AG04450 (cell line): ENCODE measurements at regions not wholly inside any gene's neighbourhood (a gene's known extent, or its start where the extent isn't known, plus 50 kb on each side); places are given as distances from the start of the nearest gene placed in this dataset.
"Not testable (repeated sequence)": the region's sequence is repeated elsewhere in the genome, so short reads cannot be mapped to it uniquely, and the experiment has no call there.

Experiments used
- CTCF ChIA-PET: fragments of 300-600, 350-600 bp; formaldehyde crosslinking; extraction: SDS; loops from one replicate; lab custom pipeline; 2022; ENCODE audit warnings: antibody characterized with exemption, inconsistent platforms; lab: Charles Lee
- POLR2A ChIA-PET: fragments of 350-600 bp; formaldehyde crosslinking; extraction: SDS; loops from one replicate; lab custom pipeline; 2021; ENCODE audit warnings: antibody characterized with exemption, inconsistent platforms; lab: Yijun Ruan, JAX
- DNase-seq: peaks from one replicate; pipeline ENCODE4 v3.0.0-alpha.2; 2011; ENCODE audit warnings: low read depth, low spot score
- H3K27ac ChIP-seq: one replicate; pipeline ENCODE4 v1.5.1; 2012; ENCODE audit warnings: low read depth, low read length, control low read depth
- H3K27me3 ChIP-seq: one replicate; pipeline ENCODE4 v1.6.0; 2012; ENCODE audit warnings: low read length; ENCODE audit not compliant: control insufficient read depth, insufficient read depth
- H3K4me3 ChIP-seq: 2 replicates; pipeline ENCODE4 v1.5.1; 2011; ENCODE audit warnings: mild to moderate bottlenecking, low read depth, low read length, control low read depth
- H3K9me3 ChIP-seq: 2 replicates; pipeline ENCODE4 v1.5.1; 2012; ENCODE audit warnings: low read length; ENCODE audit not compliant: control insufficient read depth, insufficient read depth
- CTCF ChIP-seq: IDR thresholded peaks from 2 replicates; pipeline ENCODE4 v1.5.1; 2011; ENCODE audit warnings: low read depth, low read length, control low read depth, inconsistent platforms

- Histone ChIP-seq H3K9me3 (peaks cover 11% of the 10 kb centered on the region), H3K27ac (no peak overlapping the region), H3K4me3 (no peak overlapping the region), H3K27me3 (peaks cover 3% of the 10 kb centered on the region)
- DNase-seq = no peak
- ChIA-PET POLR2A (no interaction called here), CTCF (no interaction called here)
- no peak for TF ChIP-seq CTCF
Observed at GRCh38 chr21:43287795-43288755, 119.3 kb downstream of the CRYAA start.

GRCh38 chr21:43287111-43287760 is 118.4 kb downstream of the CRYAA start:
- ChIA-PET CTCF (no interaction called here), POLR2A (no interaction called here)
- no peak for TF ChIP-seq CTCF
- H3K9me3 ChIP-seq = peaks cover 11% of the 10 kb centered on the region
- H3K27ac ChIP-seq = no peak overlapping the region
- DNase-seq = no peak
- H3K4me3 ChIP-seq = no peak overlapping the region
- H3K27me3 ChIP-seq = peaks cover 3% of the 10 kb centered on the region

GRCh38 chr21:43286196-43286595 is 117.4 kb downstream of the CRYAA start:
- peaks cover 11% of the 10 kb centered on the region for H3K9me3 ChIP-seq
- DNase-seq = no peak
- no peak overlapping the region for H3K4me3 ChIP-seq
- TF ChIP-seq CTCF = no peak
- H3K27me3 ChIP-seq = peaks cover 3% of the 10 kb centered on the region
- H3K27ac ChIP-seq = no peak overlapping the region
- ChIA-PET CTCF (no interaction called here), POLR2A (no interaction called here)

GRCh38 chr21:43284700-43285099 is 115.9 kb downstream of the CRYAA start:
- Histone ChIP-seq H3K4me3 (no peak overlapping the region), H3K27ac (no peak overlapping the region), H3K9me3 (peaks cover 8% of the 10 kb centered on the region), H3K27me3 (no peaks in the 10 kb centered on the region)
- POLR2A ChIA-PET = no interaction called here
- DNase-seq = no peak
- TF ChIP-seq CTCF = no peak
- CTCF ChIA-PET = no interaction called here

GRCh38 chr21:43284238-43284637 is 115.4 kb downstream of the CRYAA start:
- ChIA-PET CTCF (no interaction called here), POLR2A (no interaction called here)
- Histone ChIP-seq H3K27me3 (no peaks in the 10 kb centered on the region), H3K27ac (no peak overlapping the region), H3K9me3 (peaks cover 3% of the 10 kb centered on the region; the same call in 1 of the 2 replicates), H3K4me3 (no peak overlapping the region)
- TF ChIP-seq CTCF = no peak
- no peak for DNase-seq

- POLR2A ChIA-PET, H3K4me3 ChIP-seq, H3K27ac ChIP-seq, H3K9me3 ChIP-seq, CTCF ChIA-PET, H3K27me3 ChIP-seq, DNase-seq: not testable (repeated sequence)
Observed at GRCh38 chr21:43283925-43284221, 115.1 kb downstream of the CRYAA start.
